Body of pancreas (tissue), 4 donors: ENCODE measurements at regions not wholly inside any gene's neighbourhood (a gene's known extent, or its start where the extent isn't known, plus 50 kb on each side); places are given as distances from the start of the nearest gene placed in this dataset.

Experiments
- POLR2A ChIP-seq, 3 donors: fragments of 450-650 bp; IDR thresholded peaks; one replicate each; pipeline ENCODE4 v1.6.1; 2016; ENCODE audit warnings: antibody characterized with exemption in 3 of 3, mild to moderate bottlenecking in 2 of 3
- TF ChIP-seq, protein P1 (sequence below), 7 experiments: fragments of 450-650 bp in 4 of 7; fragments of 200-600 bp in 3 of 7; sonication (generic) in 3 of 7; IDR thresholded peaks; one replicate each; pipeline ENCODE4 v1.5.1; 2016 to 2019; ENCODE audit warnings: antibody characterized with exemption in 7 of 7

DNA sequence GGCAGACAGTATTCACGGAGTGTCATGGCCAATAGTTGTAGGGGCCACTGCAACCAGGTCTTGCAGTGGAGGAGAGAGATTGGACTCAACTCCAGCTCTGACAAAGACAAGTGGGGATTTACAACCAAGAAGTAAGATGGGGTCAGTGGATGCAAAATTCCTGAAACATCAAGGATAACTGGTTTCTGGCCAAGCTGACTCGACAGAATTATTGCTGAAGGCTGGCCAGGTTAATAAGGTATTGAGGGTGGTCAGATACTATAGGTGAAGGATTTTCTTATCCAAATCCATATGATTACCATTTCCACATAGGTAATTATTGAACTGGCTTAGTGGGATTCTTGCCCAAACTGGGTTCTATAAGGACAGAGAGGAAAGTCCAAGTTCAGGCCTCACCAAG is 64.9 kb upstream of the FOXG1 start:
- TF ChIP-seq, protein P1, sequence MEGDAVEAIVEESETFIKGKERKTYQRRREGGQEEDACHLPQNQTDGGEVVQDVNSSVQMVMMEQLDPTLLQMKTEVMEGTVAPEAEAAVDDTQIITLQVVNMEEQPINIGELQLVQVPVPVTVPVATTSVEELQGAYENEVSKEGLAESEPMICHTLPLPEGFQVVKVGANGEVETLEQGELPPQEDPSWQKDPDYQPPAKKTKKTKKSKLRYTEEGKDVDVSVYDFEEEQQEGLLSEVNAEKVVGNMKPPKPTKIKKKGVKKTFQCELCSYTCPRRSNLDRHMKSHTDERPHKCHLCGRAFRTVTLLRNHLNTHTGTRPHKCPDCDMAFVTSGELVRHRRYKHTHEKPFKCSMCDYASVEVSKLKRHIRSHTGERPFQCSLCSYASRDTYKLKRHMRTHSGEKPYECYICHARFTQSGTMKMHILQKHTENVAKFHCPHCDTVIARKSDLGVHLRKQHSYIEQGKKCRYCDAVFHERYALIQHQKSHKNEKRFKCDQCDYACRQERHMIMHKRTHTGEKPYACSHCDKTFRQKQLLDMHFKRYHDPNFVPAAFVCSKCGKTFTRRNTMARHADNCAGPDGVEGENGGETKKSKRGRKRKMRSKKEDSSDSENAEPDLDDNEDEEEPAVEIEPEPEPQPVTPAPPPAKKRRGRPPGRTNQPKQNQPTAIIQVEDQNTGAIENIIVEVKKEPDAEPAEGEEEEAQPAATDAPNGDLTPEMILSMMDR (IDR thresholded peaks at IDR 0.05), result no peak
- TF ChIP-seq POLR2A (IDR thresholded peaks at IDR 0.05), result no peak
